ENCODE measurements at regions not wholly inside any gene's neighbourhood (a gene's known extent, or its start where the extent isn't known, plus 50 kb on each side); places are given as distances from the start of the nearest gene placed in this dataset.

DNA sequence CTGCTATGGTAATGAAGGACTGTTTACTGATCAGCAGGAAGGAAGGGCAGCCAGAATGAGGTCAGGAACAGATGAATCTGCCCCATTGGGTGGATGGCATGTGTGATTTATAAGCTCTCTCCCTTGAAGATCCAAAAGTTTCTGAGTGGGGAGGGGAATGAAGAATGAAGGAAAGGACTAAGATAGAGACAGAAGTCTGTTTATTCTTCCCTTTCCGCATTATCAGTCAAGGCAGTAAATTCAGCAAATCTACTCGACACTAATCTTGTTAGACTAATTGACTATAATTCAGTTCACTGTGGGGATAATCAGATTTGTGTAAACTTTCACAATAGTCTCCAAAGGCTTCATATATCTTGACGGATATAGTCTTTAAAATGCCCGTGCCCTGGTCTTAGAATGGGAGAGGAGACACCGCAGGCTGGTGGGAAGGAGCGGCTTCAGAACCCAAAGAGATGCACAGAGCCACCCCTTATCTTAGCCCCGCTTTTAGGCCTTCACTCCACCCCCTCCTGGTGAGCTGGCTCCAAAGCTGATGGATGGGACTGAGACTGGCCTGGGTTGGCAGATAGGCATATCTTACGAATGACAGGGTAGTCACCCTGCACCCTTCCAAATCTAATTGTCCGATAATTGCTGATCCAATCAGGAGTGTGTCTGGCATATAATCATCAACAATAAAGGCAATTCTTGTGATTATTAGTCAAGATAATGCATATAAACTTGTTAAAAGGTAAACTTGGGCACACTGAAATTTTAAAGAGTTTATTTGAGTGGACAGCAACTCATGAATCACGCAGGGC is 76.0 kb upstream of the PPM1J start:
- no peaks in the 10 kb centered on the region for H3K9me3 Mint-ChIP-seq (ENCODE audit: unreplicated experiment)
- no peaks in the 10 kb centered on the region for H3K36me3 Mint-ChIP-seq (ENCODE audit: insufficient read depth, unreplicated experiment)
- no peak overlapping the region for H3K27ac Mint-ChIP-seq (ENCODE audit: unreplicated experiment)
- Histone ChIP-seq H3K36me3 (ENCODE audit: control insufficient read depth, insufficient read depth, low read length) (no peaks in the 10 kb centered on the region), H3K27me3 (replicated peaks; ENCODE audit: control insufficient read depth, insufficient read depth, low read length) (no peaks in the 10 kb centered on the region), H3K4me3 (ENCODE audit: low read depth, low read length) (no peak overlapping the region), H3K4me1 (peaks cover 37% of the 10 kb centered on the region), H3K9me3 (no peaks in the 10 kb centered on the region)
- no peak overlapping the region for H3K4me3 Mint-ChIP-seq (ENCODE audit: unreplicated experiment)
- intact Hi-C loops (cut with micrococcal nuclease; ENCODE audit: unreplicated experiment): no loop called here
- TF ChIP-seq, protein P1, sequence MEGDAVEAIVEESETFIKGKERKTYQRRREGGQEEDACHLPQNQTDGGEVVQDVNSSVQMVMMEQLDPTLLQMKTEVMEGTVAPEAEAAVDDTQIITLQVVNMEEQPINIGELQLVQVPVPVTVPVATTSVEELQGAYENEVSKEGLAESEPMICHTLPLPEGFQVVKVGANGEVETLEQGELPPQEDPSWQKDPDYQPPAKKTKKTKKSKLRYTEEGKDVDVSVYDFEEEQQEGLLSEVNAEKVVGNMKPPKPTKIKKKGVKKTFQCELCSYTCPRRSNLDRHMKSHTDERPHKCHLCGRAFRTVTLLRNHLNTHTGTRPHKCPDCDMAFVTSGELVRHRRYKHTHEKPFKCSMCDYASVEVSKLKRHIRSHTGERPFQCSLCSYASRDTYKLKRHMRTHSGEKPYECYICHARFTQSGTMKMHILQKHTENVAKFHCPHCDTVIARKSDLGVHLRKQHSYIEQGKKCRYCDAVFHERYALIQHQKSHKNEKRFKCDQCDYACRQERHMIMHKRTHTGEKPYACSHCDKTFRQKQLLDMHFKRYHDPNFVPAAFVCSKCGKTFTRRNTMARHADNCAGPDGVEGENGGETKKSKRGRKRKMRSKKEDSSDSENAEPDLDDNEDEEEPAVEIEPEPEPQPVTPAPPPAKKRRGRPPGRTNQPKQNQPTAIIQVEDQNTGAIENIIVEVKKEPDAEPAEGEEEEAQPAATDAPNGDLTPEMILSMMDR (IDR thresholded peaks at IDR 0.05; ENCODE audit: insufficient read depth in 1 of 2, low read depth in 1 of 2, low read length in 1 of 2, severe bottlenecking in 1 of 2, unreplicated experiment in 1 of 2): no peak
- DNase-seq: no peak
- no TSS peak for BruUV-seq (replicated peaks)
- CTCF ChIA-PET: interaction anchor here (0.6 kb wide), 1 partner anchor 27 kb away, joined by 8 read pairs; no protein-coding TSS in a partner anchor
- peaks cover 19% of the 10 kb centered on the region for H3K4me1 Mint-ChIP-seq (ENCODE audit: low read depth, unreplicated experiment)
- POLR2A ChIA-PET: no interaction called here
- no peaks in the 10 kb centered on the region for H3K27me3 Mint-ChIP-seq (ENCODE audit: insufficient read depth, unreplicated experiment)

DNA sequence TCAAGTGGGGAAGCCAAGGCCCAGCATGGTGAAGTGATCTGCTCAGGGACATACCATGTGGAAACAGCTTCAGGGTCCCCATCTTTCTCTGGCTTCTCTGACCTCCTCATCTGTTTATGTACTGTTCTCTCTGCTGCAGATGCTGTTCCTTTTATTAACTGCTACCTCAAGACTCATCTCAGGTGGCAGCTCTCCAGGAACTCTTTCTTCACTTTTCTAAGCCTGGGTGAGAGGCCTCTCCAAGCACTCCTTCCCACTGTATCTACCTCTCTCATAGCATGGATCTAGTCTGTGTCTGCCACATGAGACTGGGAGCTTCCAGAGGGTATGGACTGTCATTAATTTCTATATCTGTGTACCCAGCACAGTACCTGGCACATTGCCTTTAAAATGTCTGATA is 73.4 kb upstream of the PPM1J start:
- no peak overlapping the region for H3K4me3 ChIP-seq (ENCODE audit: low read depth, low read length)
- H3K27me3 Mint-ChIP-seq (ENCODE audit: insufficient read depth, unreplicated experiment): no peaks in the 10 kb centered on the region
- H3K27ac Mint-ChIP-seq (ENCODE audit: unreplicated experiment): no peak overlapping the region
- no peaks in the 10 kb centered on the region for H3K36me3 ChIP-seq (ENCODE audit: control insufficient read depth, insufficient read depth, low read length)
- no peaks in the 10 kb centered on the region for H3K27me3 ChIP-seq (replicated peaks; ENCODE audit: control insufficient read depth, insufficient read depth, low read length)
- CTCF ChIA-PET: no interaction called here
- H3K4me1 ChIP-seq: peaks cover 27% of the 10 kb centered on the region
- no TSS peak for BruUV-seq (replicated peaks)
- POLR2A ChIA-PET: no interaction called here
- no peaks in the 10 kb centered on the region for H3K36me3 Mint-ChIP-seq (ENCODE audit: insufficient read depth, unreplicated experiment)
- no peak overlapping the region for H3K4me3 Mint-ChIP-seq (ENCODE audit: unreplicated experiment)
- no peaks in the 10 kb centered on the region for H3K9me3 Mint-ChIP-seq (ENCODE audit: unreplicated experiment)
- no peaks in the 10 kb centered on the region for H3K9me3 ChIP-seq
- TF ChIP-seq, protein P1 (IDR thresholded peaks at IDR 0.05; ENCODE audit: insufficient read depth in 1 of 2, low read depth in 1 of 2, low read length in 1 of 2, severe bottlenecking in 1 of 2, unreplicated experiment in 1 of 2): no peak
- intact Hi-C loops (cut with micrococcal nuclease; ENCODE audit: unreplicated experiment): no loop called here
- peaks cover 14% of the 10 kb centered on the region for H3K4me1 Mint-ChIP-seq (ENCODE audit: low read depth, unreplicated experiment)
- DNase-seq: no peak

DNA sequence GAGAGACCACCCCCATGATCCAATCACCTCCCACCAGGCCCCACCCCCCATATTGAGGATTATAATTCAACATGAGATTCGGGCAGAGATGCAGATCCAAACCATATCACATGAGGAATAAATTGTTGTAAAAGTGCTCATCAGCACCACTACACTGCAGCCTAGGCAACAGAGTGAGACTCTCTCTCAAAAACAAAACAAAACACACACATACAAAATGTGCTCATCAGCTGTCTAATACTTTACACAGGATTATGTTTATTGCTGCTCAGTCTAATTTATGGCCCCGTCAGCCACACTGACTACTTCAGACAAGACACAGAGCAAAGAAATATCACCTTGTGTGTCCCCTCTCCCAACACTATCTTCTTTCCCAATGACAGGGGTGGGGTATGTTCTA is 72.9 kb upstream of the PPM1J start:
- Histone ChIP-seq H3K36me3 (ENCODE audit: control insufficient read depth, insufficient read depth, low read length) (no peaks in the 10 kb centered on the region), H3K27me3 (replicated peaks; ENCODE audit: control insufficient read depth, insufficient read depth, low read length) (no peaks in the 10 kb centered on the region), H3K4me1 (peaks cover 22% of the 10 kb centered on the region), H3K9me3 (no peaks in the 10 kb centered on the region), H3K4me3 (ENCODE audit: low read depth, low read length) (no peak overlapping the region)
- BruUV-seq (replicated peaks): no TSS peak
- Mint-ChIP-seq H3K27me3 (ENCODE audit: insufficient read depth, unreplicated experiment) (no peaks in the 10 kb centered on the region), H3K4me1 (ENCODE audit: low read depth, unreplicated experiment) (peaks cover 8% of the 10 kb centered on the region), H3K9me3 (ENCODE audit: unreplicated experiment) (no peaks in the 10 kb centered on the region), H3K27ac (ENCODE audit: unreplicated experiment) (no peak overlapping the region), H3K36me3 (ENCODE audit: insufficient read depth, unreplicated experiment) (no peaks in the 10 kb centered on the region), H3K4me3 (ENCODE audit: unreplicated experiment) (no peak overlapping the region)
- intact Hi-C loops (cut with micrococcal nuclease; ENCODE audit: unreplicated experiment): no loop called here
- CTCF ChIA-PET: interaction anchor here (0.6 kb wide), 1 partner anchor 315 kb away, joined by 3 read pairs; no protein-coding TSS in a partner anchor
- TF ChIP-seq, protein P1 (IDR thresholded peaks at IDR 0.05; ENCODE audit: insufficient read depth in 1 of 2, low read depth in 1 of 2, low read length in 1 of 2, severe bottlenecking in 1 of 2, unreplicated experiment in 1 of 2): no peak
- POLR2A ChIA-PET: no interaction called here
- DNase-seq: no peak

All from Caco-2 (cell line).